IPS-18a (cell line): ENCODE measurements at regions not wholly inside any gene's neighbourhood (a gene's known extent, or its start where the extent isn't known, plus 50 kb on each side); places are given as distances from the start of the nearest gene placed in this dataset.

Experiments used
- H3K27ac ChIP-seq: one replicate; pipeline ENCODE4 v1.5.1; 2013; ENCODE audit warnings: low read length
- H3K27me3 ChIP-seq: one replicate; pipeline ENCODE4 v1.6.1; 2013; ENCODE audit warnings: mild to moderate bottlenecking, low read length; ENCODE audit not compliant: control insufficient read depth, insufficient read depth
- H3K36me3 ChIP-seq: one replicate; pipeline ENCODE4 v1.6.1; 2013; ENCODE audit warnings: low read depth, low read length; ENCODE audit not compliant: control insufficient read depth
- H3K4me1 ChIP-seq: one replicate; pipeline ENCODE4 v1.6.1; 2013; ENCODE audit warnings: low read depth, low read length; ENCODE audit not compliant: control insufficient read depth
- H3K4me3 ChIP-seq: one replicate; pipeline ENCODE4 v1.5.1; 2013; ENCODE audit warnings: low read length
- H3K9ac ChIP-seq: one replicate; pipeline ENCODE4 v1.6.1; 2013; ENCODE audit warnings: mild to moderate bottlenecking, low read length, moderate library complexity
- H3K9me3 ChIP-seq: one replicate; pipeline ENCODE4 v1.6.1; 2013; ENCODE audit warnings: low read depth, low read length; ENCODE audit not compliant: control insufficient read depth

DNA sequence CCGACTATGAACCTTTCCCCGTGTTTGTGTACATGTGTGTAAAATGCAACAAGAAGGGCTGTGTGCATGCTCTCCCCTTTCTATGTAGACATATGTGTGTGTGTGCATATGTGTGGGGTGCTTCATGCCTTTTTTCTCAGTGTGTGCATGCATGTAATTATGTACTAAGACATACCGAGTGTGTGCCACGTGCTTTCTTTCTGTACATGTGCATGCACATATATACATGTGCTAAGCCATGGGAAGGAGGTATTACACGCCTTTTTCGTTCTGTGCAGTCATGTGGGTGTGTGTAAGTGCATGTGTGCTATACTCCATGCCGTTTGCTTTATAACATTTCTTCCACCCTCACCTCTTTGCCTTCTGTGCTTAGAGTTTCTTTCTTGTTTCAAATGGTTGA is 544.3 kb downstream of the TNS3 start:
- H3K4me3 ChIP-seq = no peak overlapping the region
- H3K36me3 ChIP-seq = no peaks in the 10 kb centered on the region
- no peak overlapping the region for H3K9ac ChIP-seq
- H3K4me1 ChIP-seq = peaks cover 7% of the 10 kb centered on the region
- no peak overlapping the region for H3K27ac ChIP-seq
- no peaks in the 10 kb centered on the region for H3K9me3 ChIP-seq
- H3K27me3 ChIP-seq = no peaks in the 10 kb centered on the region

GRCh38 chr7:47036909-47037308 is 545.0 kb downstream of the TNS3 start:
- no peaks in the 10 kb centered on the region for H3K9me3 ChIP-seq
- H3K4me3 ChIP-seq = no peak overlapping the region
- H3K27me3 ChIP-seq = no peaks in the 10 kb centered on the region
- no peak overlapping the region for H3K27ac ChIP-seq
- H3K4me1 ChIP-seq = peaks cover 7% of the 10 kb centered on the region
- no peak overlapping the region for H3K9ac ChIP-seq
- H3K36me3 ChIP-seq = no peaks in the 10 kb centered on the region

GRCh38 chr7:47035522-47035921 is 546.4 kb downstream of the TNS3 start:
- Histone ChIP-seq H3K4me1 (peaks cover 7% of the 10 kb centered on the region), H3K4me3 (no peak overlapping the region), H3K9ac (no peak overlapping the region), H3K27me3 (no peaks in the 10 kb centered on the region), H3K36me3 (no peaks in the 10 kb centered on the region), H3K9me3 (no peaks in the 10 kb centered on the region), H3K27ac (no peak overlapping the region)

GRCh38 chr7:47034180-47034579 is 547.7 kb downstream of the TNS3 start:
- no peak overlapping the region for H3K27ac ChIP-seq
- H3K9ac ChIP-seq = no peak overlapping the region
- H3K4me1 ChIP-seq = no peaks in the 10 kb centered on the region
- no peaks in the 10 kb centered on the region for H3K27me3 ChIP-seq
- no peaks in the 10 kb centered on the region for H3K36me3 ChIP-seq
- no peak overlapping the region for H3K4me3 ChIP-seq
- no peaks in the 10 kb centered on the region for H3K9me3 ChIP-seq

DNA sequence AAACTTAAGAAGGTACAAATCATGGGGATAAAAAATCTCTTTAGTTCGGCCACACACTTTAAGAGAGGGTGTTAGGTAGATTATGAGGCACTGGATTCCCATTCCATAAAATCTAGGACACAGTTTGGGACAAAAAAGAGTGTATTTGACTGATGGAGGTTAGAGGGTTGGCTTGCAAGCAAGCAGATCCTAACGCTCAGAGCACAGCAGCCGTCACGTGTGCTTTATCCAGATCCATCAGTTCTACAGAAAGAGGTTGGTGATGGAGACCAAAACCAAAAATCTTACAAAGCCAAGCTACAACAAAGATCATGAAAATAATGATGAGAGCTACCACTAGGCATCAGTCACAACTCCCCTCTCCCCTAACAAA is 549.4 kb downstream of the TNS3 start:
- no peaks in the 10 kb centered on the region for H3K36me3 ChIP-seq
- H3K9ac ChIP-seq = no peak overlapping the region
- no peak overlapping the region for H3K27ac ChIP-seq
- H3K4me3 ChIP-seq = no peak overlapping the region
- H3K9me3 ChIP-seq = no peaks in the 10 kb centered on the region
- H3K4me1 ChIP-seq = no peaks in the 10 kb centered on the region
- no peaks in the 10 kb centered on the region for H3K27me3 ChIP-seq

- no peaks in the 10 kb centered on the region for H3K9me3 ChIP-seq
- no peak overlapping the region for H3K27ac ChIP-seq
- H3K4me3 ChIP-seq = no peak overlapping the region
- no peaks in the 10 kb centered on the region for H3K36me3 ChIP-seq
- no peaks in the 10 kb centered on the region for H3K27me3 ChIP-seq
- no peak overlapping the region for H3K9ac ChIP-seq
- no peaks in the 10 kb centered on the region for H3K4me1 ChIP-seq
Observed at GRCh38 chr7:47031786-47032535, 550.0 kb downstream of the TNS3 start.

DNA sequence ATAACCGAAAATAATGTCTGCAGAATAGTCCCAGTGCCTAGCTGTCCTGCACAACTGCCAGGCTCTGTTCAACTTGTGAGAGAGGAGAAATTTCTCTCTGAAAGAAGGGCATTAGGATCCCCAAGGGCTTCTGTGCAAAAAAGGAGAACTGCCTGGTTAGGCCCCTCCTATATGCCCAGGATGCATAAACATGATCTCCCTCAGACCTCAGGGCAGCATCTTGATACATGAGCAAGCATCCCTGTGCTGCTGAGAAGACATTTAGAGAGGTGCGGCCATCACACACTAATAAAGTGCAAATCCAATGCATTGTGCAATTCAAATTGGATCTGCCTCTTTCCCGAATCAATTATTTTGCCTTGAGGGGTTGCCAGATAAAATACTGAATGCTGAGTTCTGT is 553.6 kb downstream of the TNS3 start:
- Histone ChIP-seq H3K4me1 (no peaks in the 10 kb centered on the region), H3K27ac (no peak overlapping the region), H3K9me3 (no peaks in the 10 kb centered on the region), H3K4me3 (no peak overlapping the region), H3K27me3 (no peaks in the 10 kb centered on the region), H3K36me3 (no peaks in the 10 kb centered on the region), H3K9ac (no peak overlapping the region)

GRCh38 chr7:47027695-47028240 is 554.1 kb downstream of the TNS3 start:
- H3K4me3 ChIP-seq = no peak overlapping the region
- H3K27ac ChIP-seq = no peak overlapping the region
- H3K9ac ChIP-seq = no peak overlapping the region
- H3K4me1 ChIP-seq = no peaks in the 10 kb centered on the region
- H3K27me3 ChIP-seq = no peaks in the 10 kb centered on the region
- H3K36me3 ChIP-seq = no peaks in the 10 kb centered on the region
- H3K9me3 ChIP-seq = no peaks in the 10 kb centered on the region

GRCh38 chr7:47026780-47027361 is 555.0 kb downstream of the TNS3 start:
- Histone ChIP-seq H3K27me3 (no peaks in the 10 kb centered on the region), H3K36me3 (no peaks in the 10 kb centered on the region), H3K9me3 (no peaks in the 10 kb centered on the region), H3K27ac (no peak overlapping the region), H3K4me1 (no peaks in the 10 kb centered on the region), H3K4me3 (no peak overlapping the region), H3K9ac (no peak overlapping the region)

DNA sequence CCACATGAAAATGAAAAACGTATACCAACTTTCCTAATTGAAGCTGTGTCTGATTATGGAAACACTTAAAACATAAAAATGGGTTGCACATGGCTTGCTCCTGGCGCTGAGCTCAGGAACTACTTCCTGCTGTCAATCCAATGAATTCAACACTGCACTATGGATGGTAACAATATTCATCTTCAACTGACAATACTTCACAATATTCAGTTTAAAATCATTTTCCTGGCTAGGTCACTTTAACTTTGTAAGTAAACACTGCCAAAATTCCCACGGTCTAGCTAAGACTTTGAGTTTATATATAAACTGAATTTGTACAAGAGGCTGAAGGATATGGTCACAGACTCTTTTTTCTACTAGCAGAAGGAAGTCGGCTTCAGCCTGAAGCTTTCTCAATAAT is 556.9 kb downstream of the TNS3 start:
- no peak overlapping the region for H3K4me3 ChIP-seq
- no peak overlapping the region for H3K9ac ChIP-seq
- no peaks in the 10 kb centered on the region for H3K27me3 ChIP-seq
- no peaks in the 10 kb centered on the region for H3K36me3 ChIP-seq
- H3K9me3 ChIP-seq = no peaks in the 10 kb centered on the region
- H3K4me1 ChIP-seq = no peaks in the 10 kb centered on the region
- no peak overlapping the region for H3K27ac ChIP-seq

DNA sequence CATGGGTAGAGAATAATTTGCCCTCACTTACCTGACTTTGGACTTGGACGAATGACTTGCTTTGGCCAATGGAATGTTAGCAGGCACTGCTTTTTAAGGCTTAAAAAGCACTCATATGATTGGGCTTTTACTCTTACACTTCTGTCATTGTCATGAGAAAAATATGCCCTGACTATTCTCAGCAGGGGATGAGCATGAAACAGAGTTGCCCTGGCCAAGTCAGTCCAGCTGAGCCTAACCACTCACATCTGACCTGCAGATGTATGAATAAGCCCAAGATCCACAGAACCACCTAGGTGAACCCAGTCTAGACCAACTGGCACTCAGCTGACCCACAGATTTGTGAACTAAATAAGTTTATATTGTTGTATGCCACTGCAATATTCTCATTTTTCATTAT is 573.5 kb downstream of the TNS3 start:
- Histone ChIP-seq H3K27ac (no peak overlapping the region), H3K27me3 (no peaks in the 10 kb centered on the region), H3K4me3 (no peak overlapping the region), H3K4me1 (no peaks in the 10 kb centered on the region), H3K9ac (no peak overlapping the region), H3K36me3 (no peaks in the 10 kb centered on the region), H3K9me3 (no peaks in the 10 kb centered on the region)

DNA sequence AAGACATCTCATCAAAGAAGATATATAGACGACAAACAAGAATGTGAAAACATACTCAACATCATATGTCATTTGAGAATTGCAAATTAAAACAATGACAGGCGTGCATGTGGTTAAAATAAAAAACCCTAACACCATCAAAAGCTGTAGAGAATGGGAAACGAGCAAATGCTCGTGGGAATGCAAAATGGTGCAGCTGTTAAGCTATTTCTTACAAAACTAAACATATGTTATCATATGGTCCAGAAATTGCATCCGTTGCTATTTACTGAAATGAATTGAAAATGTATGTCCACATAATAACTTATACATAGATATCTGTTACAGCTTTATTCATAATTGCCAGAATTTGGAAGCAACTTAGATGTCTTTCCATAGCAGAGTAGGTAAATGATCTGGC is 574.4 kb downstream of the TNS3 start:
- H3K4me3 ChIP-seq = no peak overlapping the region
- no peaks in the 10 kb centered on the region for H3K36me3 ChIP-seq
- H3K4me1 ChIP-seq = no peaks in the 10 kb centered on the region
- H3K27ac ChIP-seq = no peak overlapping the region
- H3K9me3 ChIP-seq = no peaks in the 10 kb centered on the region
- no peak overlapping the region for H3K9ac ChIP-seq
- H3K27me3 ChIP-seq = no peaks in the 10 kb centered on the region
